GM23338 (cell line): ENCODE measurements at regions not wholly inside any gene's neighbourhood (a gene's known extent, or its start where the extent isn't known, plus 50 kb on each side); places are given as distances from the start of the nearest gene placed in this dataset.

Experiments
- CREB1 ChIP-seq: fragments of 250-450 bp; sonication (Bioruptor Pico); IDR thresholded peaks from 2 replicates; pipeline ENCODE4 v1.5.0; 2020; ENCODE audit warnings: low read depth, mild to moderate bottlenecking, moderate library complexity
- EZH2 ChIP-seq: fragments of 200-600 bp; sonication (generic); IDR thresholded peaks from one replicate; pipeline ENCODE4 v1.8.0; 2017; ENCODE audit warnings: antibody characterized with exemption, mild to moderate bottlenecking, low read depth; ENCODE audit not compliant: unreplicated experiment
- EZH2phosphoT487 ChIP-seq: fragments of 200-600 bp; sonication (generic); IDR thresholded peaks from one replicate; pipeline ENCODE4 v1.8.1; 2018; ENCODE audit warnings: antibody characterized with exemption; ENCODE audit not compliant: unreplicated experiment
- JUNB ChIP-seq: IDR thresholded peaks from one replicate; pipeline ENCODE4 v1.6.1; 2016; ENCODE audit warnings: antibody characterized with exemption; ENCODE audit not compliant: unreplicated experiment
- POLR2AphosphoS5 ChIP-seq: IDR thresholded peaks from 2 replicates; pipeline ENCODE4 v1.6.1; 2016; ENCODE audit warnings: antibody characterized with exemption, low read depth
- REST ChIP-seq: IDR thresholded peaks from one replicate; pipeline ENCODE4 v1.6.1; 2018; ENCODE audit warnings: antibody characterized with exemption; ENCODE audit not compliant: unreplicated experiment
- STAT1 ChIP-seq: IDR thresholded peaks from one replicate; pipeline ENCODE4 v1.6.1; 2016; ENCODE audit warnings: antibody characterized with exemption; ENCODE audit not compliant: unreplicated experiment
- ZNF114 ChIP-seq: fragments of 250-450 bp; sonication (Bioruptor Pico); IDR thresholded peaks from 2 replicates; pipeline ENCODE4 v1.5.0; 2020; ENCODE audit warnings: mild to moderate bottlenecking, moderate library complexity
- ZNF331 ChIP-seq: fragments of 250-450 bp; sonication (Bioruptor Pico); IDR thresholded peaks from 2 replicates; pipeline ENCODE4 v1.5.0; 2020; ENCODE audit warnings: low read depth, mild to moderate bottlenecking, moderate library complexity
- TF ChIP-seq, protein P1 (sequence below), 2 experiments: fragments of 200-600 bp in 1 of 2; sonication (generic) in 1 of 2; conservative IDR thresholded peaks; 2 replicates each; pipeline versions ENCODE4 v1.5.1 to v1.6.1; 2016 to 2017; ENCODE audit warnings: antibody characterized with exemption in 2 of 2, low read depth in 2 of 2, mild to moderate bottlenecking in 2 of 2, moderate library complexity in 1 of 2
- TF ChIP-seq, protein P2 (sequence below): IDR thresholded peaks from 2 replicates; pipeline ENCODE4 v1.6.1; 2016; ENCODE audit warnings: antibody characterized with exemption

DNA sequence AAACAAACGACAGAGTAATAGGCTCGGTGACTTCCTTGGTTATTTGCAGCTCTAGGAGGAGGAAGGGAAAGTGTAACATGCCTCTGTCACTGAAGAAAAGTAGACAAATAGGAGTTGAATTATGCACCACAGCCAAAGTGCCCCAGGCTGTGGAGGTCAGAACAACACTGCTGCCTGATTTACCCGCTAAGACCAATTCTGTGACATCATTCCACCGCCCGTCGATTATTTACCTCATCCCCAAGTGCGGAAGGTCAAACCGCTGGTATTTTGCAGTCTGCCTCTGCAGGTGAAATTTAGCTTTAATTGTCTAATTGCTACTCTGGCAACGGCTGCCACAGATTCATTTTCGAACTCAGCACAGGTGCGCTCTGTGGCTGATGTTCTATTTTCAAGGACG, 106.3 kb upstream of the PRICKLE2 start:
- no peak for TF ChIP-seq EZH2phosphoT487
- TF ChIP-seq, protein P1, sequence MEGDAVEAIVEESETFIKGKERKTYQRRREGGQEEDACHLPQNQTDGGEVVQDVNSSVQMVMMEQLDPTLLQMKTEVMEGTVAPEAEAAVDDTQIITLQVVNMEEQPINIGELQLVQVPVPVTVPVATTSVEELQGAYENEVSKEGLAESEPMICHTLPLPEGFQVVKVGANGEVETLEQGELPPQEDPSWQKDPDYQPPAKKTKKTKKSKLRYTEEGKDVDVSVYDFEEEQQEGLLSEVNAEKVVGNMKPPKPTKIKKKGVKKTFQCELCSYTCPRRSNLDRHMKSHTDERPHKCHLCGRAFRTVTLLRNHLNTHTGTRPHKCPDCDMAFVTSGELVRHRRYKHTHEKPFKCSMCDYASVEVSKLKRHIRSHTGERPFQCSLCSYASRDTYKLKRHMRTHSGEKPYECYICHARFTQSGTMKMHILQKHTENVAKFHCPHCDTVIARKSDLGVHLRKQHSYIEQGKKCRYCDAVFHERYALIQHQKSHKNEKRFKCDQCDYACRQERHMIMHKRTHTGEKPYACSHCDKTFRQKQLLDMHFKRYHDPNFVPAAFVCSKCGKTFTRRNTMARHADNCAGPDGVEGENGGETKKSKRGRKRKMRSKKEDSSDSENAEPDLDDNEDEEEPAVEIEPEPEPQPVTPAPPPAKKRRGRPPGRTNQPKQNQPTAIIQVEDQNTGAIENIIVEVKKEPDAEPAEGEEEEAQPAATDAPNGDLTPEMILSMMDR (conservative IDR thresholded peaks at IDR 0.05; ENCODE audit: low read depth in 2 of 2), result no peak
- no peak for TF ChIP-seq POLR2AphosphoS5
- no peak for TF ChIP-seq REST
- no peak for TF ChIP-seq CREB1 (CRISPR knock-in tag)
- no peak for TF ChIP-seq EZH2
- no peak for TF ChIP-seq ZNF114 (CRISPR knock-in tag)
- no peak for TF ChIP-seq JUNB
- TF ChIP-seq, protein P2, sequence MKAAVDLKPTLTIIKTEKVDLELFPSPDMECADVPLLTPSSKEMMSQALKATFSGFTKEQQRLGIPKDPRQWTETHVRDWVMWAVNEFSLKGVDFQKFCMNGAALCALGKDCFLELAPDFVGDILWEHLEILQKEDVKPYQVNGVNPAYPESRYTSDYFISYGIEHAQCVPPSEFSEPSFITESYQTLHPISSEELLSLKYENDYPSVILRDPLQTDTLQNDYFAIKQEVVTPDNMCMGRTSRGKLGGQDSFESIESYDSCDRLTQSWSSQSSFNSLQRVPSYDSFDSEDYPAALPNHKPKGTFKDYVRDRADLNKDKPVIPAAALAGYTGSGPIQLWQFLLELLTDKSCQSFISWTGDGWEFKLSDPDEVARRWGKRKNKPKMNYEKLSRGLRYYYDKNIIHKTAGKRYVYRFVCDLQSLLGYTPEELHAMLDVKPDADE, result no peak
- TF ChIP-seq ZNF331 (CRISPR knock-in tag), result no peak
- no peak for TF ChIP-seq STAT1
